Transverse colon (tissue), 4 donors: ENCODE measurements at regions not wholly inside any gene's neighbourhood (a gene's known extent, or its start where the extent isn't known, plus 50 kb on each side); places are given as distances from the start of the nearest gene placed in this dataset.
"Not testable (repeated sequence)": the region's sequence is repeated elsewhere in the genome, so short reads cannot be mapped to it uniquely, and the experiment has no call there.

Experiments used
- EP300 ChIP-seq: sonication (generic); formaldehyde crosslinking; IDR thresholded peaks from one replicate; pipeline ENCODE4 v1.6.1; 2017; ENCODE audit warnings: antibody characterized with exemption, low read depth
- POLR2A ChIP-seq: fragments of 450-650 bp; IDR thresholded peaks from one replicate; pipeline ENCODE4 v1.6.1; 2016; ENCODE audit warnings: antibody characterized with exemption, mild to moderate bottlenecking, moderate library complexity
- POLR2AphosphoS5 ChIP-seq, 3 donors: sonication (generic); formaldehyde crosslinking; IDR thresholded peaks; one replicate each; pipeline ENCODE4 v1.6.1; 2016; ENCODE audit warnings: antibody characterized with exemption in 3 of 3
- TF ChIP-seq, protein P1 (sequence below), 5 experiments: fragments of 200-600 bp in 3 of 5; fragments of 450-650 bp in 2 of 5; sonication (generic) in 3 of 5; IDR thresholded peaks; 1 replicate in 2 of 5; 2 replicates in 3 of 5; pipeline ENCODE4 v1.5.1; 2016 to 2017; ENCODE audit warnings: antibody characterized with exemption in 5 of 5, inconsistent platforms in 3 of 5, mild to moderate bottlenecking in 2 of 5, moderate library complexity in 1 of 5

DNA sequence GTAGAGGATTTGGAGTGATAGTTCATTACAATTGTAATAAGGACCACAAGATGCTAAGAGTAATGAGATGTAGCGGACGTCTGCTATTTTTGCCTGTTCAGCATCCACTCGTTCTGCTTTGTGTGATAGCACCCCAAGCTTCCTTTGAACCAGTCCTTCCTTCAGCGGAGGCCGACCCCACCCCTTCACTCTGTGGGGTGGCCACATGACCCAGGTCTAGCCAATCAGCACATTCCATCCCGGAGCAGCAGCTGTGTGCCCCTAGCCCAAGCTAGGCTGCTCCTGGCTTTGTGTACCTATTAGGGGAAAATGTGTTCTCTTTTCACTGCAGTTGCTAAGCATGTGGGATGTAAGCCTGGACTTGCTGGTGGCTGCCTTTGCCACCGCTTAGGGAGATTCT is 111.8 kb upstream of the CRYM start:
- TF ChIP-seq, protein P1, sequence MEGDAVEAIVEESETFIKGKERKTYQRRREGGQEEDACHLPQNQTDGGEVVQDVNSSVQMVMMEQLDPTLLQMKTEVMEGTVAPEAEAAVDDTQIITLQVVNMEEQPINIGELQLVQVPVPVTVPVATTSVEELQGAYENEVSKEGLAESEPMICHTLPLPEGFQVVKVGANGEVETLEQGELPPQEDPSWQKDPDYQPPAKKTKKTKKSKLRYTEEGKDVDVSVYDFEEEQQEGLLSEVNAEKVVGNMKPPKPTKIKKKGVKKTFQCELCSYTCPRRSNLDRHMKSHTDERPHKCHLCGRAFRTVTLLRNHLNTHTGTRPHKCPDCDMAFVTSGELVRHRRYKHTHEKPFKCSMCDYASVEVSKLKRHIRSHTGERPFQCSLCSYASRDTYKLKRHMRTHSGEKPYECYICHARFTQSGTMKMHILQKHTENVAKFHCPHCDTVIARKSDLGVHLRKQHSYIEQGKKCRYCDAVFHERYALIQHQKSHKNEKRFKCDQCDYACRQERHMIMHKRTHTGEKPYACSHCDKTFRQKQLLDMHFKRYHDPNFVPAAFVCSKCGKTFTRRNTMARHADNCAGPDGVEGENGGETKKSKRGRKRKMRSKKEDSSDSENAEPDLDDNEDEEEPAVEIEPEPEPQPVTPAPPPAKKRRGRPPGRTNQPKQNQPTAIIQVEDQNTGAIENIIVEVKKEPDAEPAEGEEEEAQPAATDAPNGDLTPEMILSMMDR (IDR thresholded peaks at IDR 0.05), result not testable (repeated sequence)
- not testable (repeated sequence) for TF ChIP-seq POLR2A; EP300; POLR2AphosphoS5 (IDR thresholded peaks at IDR 0.05)
